SK-N-MC (cell line): ENCODE measurements at regions not wholly inside any gene's neighbourhood (a gene's known extent, or its start where the extent isn't known, plus 50 kb on each side); places are given as distances from the start of the nearest gene placed in this dataset.

Source experiments
- DNase-seq: peaks from one replicate; pipeline ENCODE4 v3.0.0-alpha.2; 2011; ENCODE audit warnings: low read depth, low spot score
- H3K27ac ChIP-seq: fragments of 200-600 bp; sonication (generic); 2 replicates; pipeline ENCODE4 v1.5.1; 2016; ENCODE audit warnings: mixed run types
- H3K36me3 ChIP-seq: fragments of 200-600 bp; sonication (generic); 2 replicates; pipeline ENCODE4 v1.6.1; 2017; ENCODE audit warnings: antibody characterized with exemption, low read length, mixed read lengths; ENCODE audit not compliant: insufficient read depth
- H3K4me3 ChIP-seq: fragments of 200-600 bp; sonication (generic); 2 replicates; pipeline ENCODE4 v1.5.1; 2016
- H3K9ac ChIP-seq: fragments of 200-600 bp; sonication (generic); 2 replicates; pipeline ENCODE4 v1.8.0; 2017; ENCODE audit warnings: mixed run types, mixed read lengths; ENCODE audit not compliant: insufficient read length
- H3K9me3 ChIP-seq: fragments of 200-600 bp; sonication (generic); 2 replicates; pipeline ENCODE4 v1.6.1; 2017; ENCODE audit warnings: low read depth, mild to moderate bottlenecking, antibody characterized with exemption, low read length, moderate library complexity, mixed read lengths
- EZH2 ChIP-seq: fragments of 200-600 bp; sonication (generic); IDR thresholded peaks from one replicate; pipeline ENCODE4 v1.6.1; 2017; ENCODE audit warnings: antibody characterized with exemption
- FOXP2 ChIP-seq: optimal IDR thresholded peaks from 2 replicates; pipeline ENCODE3; 2011; ENCODE audit warnings: mild to moderate bottlenecking, moderate library complexity; ENCODE audit not compliant: insufficient read depth; ENCODE audit errors: extremely low read length, control extremely low read depth
- POLR2AphosphoS5 ChIP-seq: IDR thresholded peaks from 2 replicates; pipeline ENCODE4 v1.6.1; 2012; ENCODE audit warnings: mild to moderate bottlenecking, low read depth, low read length, borderline replicate concordance

DNA sequence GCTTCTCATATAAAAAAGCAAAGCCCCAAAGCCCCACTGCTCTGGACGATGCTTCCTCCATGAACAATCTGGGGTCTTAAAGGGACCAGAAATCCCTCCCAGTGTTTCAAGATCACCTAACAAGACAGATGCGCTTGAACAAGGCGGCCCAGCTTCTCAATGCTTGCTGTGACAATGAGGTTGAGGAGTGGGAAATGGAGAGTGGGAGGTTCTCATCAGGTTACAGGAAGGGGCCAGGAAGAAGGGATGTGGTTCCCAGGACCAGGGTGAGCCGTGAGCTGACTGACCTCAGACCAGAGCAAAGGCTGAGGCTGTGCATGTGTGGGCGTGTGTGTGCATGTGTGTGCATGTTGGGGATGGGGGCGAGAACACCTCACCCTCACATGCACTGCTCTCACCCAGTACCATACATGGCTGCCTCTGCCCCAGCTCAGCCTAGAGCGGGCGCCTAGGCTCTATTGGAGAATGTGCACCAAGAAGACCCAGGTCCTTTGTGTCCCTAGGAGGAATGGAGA is 220.8 kb upstream of the GPR26 start:
- Histone ChIP-seq H3K4me3 (no peak overlapping the region), H3K27ac (no peak overlapping the region), H3K9me3 (no peaks in the 10 kb centered on the region), H3K9ac (no peak overlapping the region), H3K36me3 (no peaks in the 10 kb centered on the region)
- no peak for TF ChIP-seq EZH2
- no peak for TF ChIP-seq POLR2AphosphoS5
- no peak for TF ChIP-seq FOXP2
- no peak for DNase-seq

GRCh38 chr10:123446449-123447156 is 219.6 kb upstream of the GPR26 start:
- TF ChIP-seq EZH2 (no peak), FOXP2 (no peak), POLR2AphosphoS5 (no peak)
- Histone ChIP-seq H3K9me3 (no peaks in the 10 kb centered on the region), H3K9ac (no peak overlapping the region), H3K4me3 (no peak overlapping the region), H3K27ac (no peak overlapping the region), H3K36me3 (no peaks in the 10 kb centered on the region)
- no peak for DNase-seq

DNA sequence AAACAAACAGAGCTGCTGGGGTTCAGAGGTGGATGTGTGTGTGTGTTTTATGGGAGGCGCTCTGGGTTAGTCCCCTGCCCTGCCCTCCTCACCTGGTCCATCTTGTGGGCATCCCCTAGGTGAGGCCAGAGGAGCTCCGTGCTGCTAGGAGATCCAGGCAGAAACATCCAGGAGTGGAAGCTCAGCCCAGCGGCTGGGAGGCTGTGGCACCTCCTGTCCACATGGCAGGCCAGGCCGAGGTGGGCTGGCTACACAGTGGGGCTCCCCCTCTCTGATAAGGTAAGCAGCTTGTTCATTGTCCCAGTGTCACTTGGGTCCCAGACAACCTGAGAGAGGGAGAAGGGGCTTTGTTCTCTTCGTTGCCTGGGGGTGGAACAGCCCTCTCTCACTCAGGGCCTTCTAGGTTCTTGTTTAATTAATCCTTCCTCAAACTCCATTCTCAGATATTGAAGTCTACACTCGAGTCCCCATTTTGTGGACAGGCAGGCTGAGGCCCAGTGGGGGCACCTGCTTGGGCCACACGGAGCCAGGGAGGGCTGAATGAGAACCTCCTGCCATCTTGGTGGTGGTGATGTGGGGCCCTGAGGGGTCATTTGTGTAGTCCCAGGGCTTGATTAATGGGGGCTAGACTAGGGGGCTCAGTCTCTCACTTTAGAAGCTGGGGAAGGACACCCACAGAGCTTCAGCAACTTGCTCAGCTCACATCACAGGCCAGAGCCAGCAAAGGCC is 216.8 kb upstream of the GPR26 start:
- DNase-seq: no peak
- Histone ChIP-seq H3K9me3 (no peaks in the 10 kb centered on the region), H3K27ac (no peak overlapping the region), H3K9ac (no peak overlapping the region), H3K36me3 (no peaks in the 10 kb centered on the region), H3K4me3 (no peak overlapping the region)
- TF ChIP-seq EZH2 (no peak), POLR2AphosphoS5 (no peak), FOXP2 (no peak)

DNA sequence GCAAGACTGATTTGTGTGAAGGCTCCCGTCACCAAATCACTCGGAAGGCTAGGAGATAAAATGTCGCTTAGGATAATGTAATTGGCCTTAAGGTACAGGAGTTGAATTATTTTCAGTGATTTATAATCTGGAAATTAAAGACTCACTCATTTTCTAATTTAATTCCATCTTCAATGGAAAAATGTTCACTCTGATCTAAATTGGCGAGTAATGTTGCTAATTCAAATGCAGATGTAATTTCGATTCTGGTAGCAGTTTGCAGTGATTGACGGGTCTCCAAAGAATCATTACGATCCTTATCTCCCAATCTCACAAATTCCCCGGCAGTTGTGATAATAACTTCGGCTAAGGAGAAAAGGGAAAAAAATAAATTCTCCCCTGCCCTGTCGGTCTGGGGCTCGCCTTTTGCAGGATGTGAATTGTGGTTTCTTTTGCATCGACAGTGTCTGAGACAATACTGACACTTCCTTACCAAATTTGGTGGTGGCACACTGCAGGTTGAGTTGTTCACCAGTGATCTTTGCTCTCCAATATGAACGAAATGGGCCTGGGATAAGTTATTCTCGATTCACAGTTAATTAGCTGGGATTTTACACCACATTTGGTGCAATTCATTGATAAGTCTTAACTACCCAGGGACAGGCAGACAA is 215.1 kb upstream of the GPR26 start:
- H3K27ac ChIP-seq: no peak overlapping the region
- no peak overlapping the region for H3K4me3 ChIP-seq
- H3K9me3 ChIP-seq: no peaks in the 10 kb centered on the region
- TF ChIP-seq POLR2AphosphoS5 (no peak), EZH2 (no peak), FOXP2 (no peak)
- DNase-seq: no peak
- no peaks in the 10 kb centered on the region for H3K36me3 ChIP-seq
- H3K9ac ChIP-seq: no peak overlapping the region

GRCh38 chr10:123451618-123452245 is 214.4 kb upstream of the GPR26 start:
- Histone ChIP-seq H3K9me3 (no peaks in the 10 kb centered on the region), H3K27ac (no peak overlapping the region), H3K4me3 (no peak overlapping the region), H3K9ac (no peak overlapping the region), H3K36me3 (no peaks in the 10 kb centered on the region)
- TF ChIP-seq EZH2 (no peak), FOXP2 (no peak), POLR2AphosphoS5 (no peak)
- no peak for DNase-seq

- Histone ChIP-seq H3K36me3 (no peaks in the 10 kb centered on the region), H3K9me3 (no peaks in the 10 kb centered on the region), H3K9ac (no peak overlapping the region), H3K4me3 (no peak overlapping the region), H3K27ac (no peak overlapping the region)
- no peak for DNase-seq
- no peak for TF ChIP-seq EZH2
- TF ChIP-seq POLR2AphosphoS5: no peak
- TF ChIP-seq FOXP2: no peak
These were observed 211.2 kb upstream of the GPR26 start for GRCh38 chr10:123454987-123455386.

- H3K9ac ChIP-seq: no peak overlapping the region
- no peak overlapping the region for H3K4me3 ChIP-seq
- TF ChIP-seq EZH2 (no peak), POLR2AphosphoS5 (no peak), FOXP2 (no peak)
- H3K27ac ChIP-seq: no peak overlapping the region
- no peak for DNase-seq
- no peaks in the 10 kb centered on the region for H3K9me3 ChIP-seq
- H3K36me3 ChIP-seq: no peaks in the 10 kb centered on the region
These were observed 210.3 kb upstream of the GPR26 start for GRCh38 chr10:123455861-123456260.

GRCh38 chr10:123458933-123459332 is 207.2 kb upstream of the GPR26 start:
- TF ChIP-seq EZH2: no peak
- no peak for TF ChIP-seq POLR2AphosphoS5
- TF ChIP-seq FOXP2: no peak
- Histone ChIP-seq H3K9ac (no peak overlapping the region), H3K27ac (no peak overlapping the region), H3K36me3 (no peaks in the 10 kb centered on the region), H3K9me3 (no peaks in the 10 kb centered on the region), H3K4me3 (no peak overlapping the region)
- no peak for DNase-seq
